Esophagus squamous epithelium (tissue), 4 donors: ENCODE measurements at regions not wholly inside any gene's neighbourhood (a gene's known extent, or its start where the extent isn't known, plus 50 kb on each side); places are given as distances from the start of the nearest gene placed in this dataset.

Source experiments
- CTCF ChIP-seq, 6 experiments: fragments of 450-650 bp in 4 of 6; fragments of 200-600 bp in 2 of 6; sonication (generic) in 2 of 6; IDR thresholded peaks; one replicate each; pipeline ENCODE4 v1.5.1; 2016 to 2019; ENCODE audit warnings: antibody characterized with exemption in 6 of 6, mild to moderate bottlenecking in 4 of 6, moderate library complexity in 4 of 6
- POLR2A ChIP-seq, 4 donors: fragments of 450-650 bp; IDR thresholded peaks; one replicate each; pipeline ENCODE4 v1.6.1; 2017; ENCODE audit warnings: antibody characterized with exemption in 4 of 4, mild to moderate bottlenecking in 4 of 4, moderate library complexity in 3 of 4

- no peak for TF ChIP-seq CTCF (IDR thresholded peaks at IDR 0.05)
- no peak for TF ChIP-seq POLR2A (IDR thresholded peaks at IDR 0.05)
These were observed 103.6 kb upstream of the RTL1 start for GRCh38 chr14:101007004-101007614.
